Breast epithelium (tissue), 3 donors: ENCODE measurements at regions not wholly inside any gene's neighbourhood (a gene's known extent, or its start where the extent isn't known, plus 50 kb on each side); places are given as distances from the start of the nearest gene placed in this dataset.

Source experiments
- POLR2A ChIP-seq: fragments of 450-650 bp; IDR thresholded peaks from one replicate; pipeline ENCODE4 v1.6.1; 2016; ENCODE audit warnings: antibody characterized with exemption, mild to moderate bottlenecking, moderate library complexity
- POLR2AphosphoS5 ChIP-seq, 3 donors: sonication (generic); formaldehyde crosslinking; IDR thresholded peaks; one replicate each; pipeline ENCODE4 v1.6.1; 2017; ENCODE audit warnings: antibody characterized with exemption in 3 of 3
- TF ChIP-seq, protein P1 (sequence below), 3 donors: fragments of 450-650 bp; IDR thresholded peaks; one replicate each; pipeline ENCODE4 v1.5.1; 2016 to 2017; ENCODE audit warnings: antibody characterized with exemption in 3 of 3, mild to moderate bottlenecking in 3 of 3, moderate library complexity in 3 of 3

DNA sequence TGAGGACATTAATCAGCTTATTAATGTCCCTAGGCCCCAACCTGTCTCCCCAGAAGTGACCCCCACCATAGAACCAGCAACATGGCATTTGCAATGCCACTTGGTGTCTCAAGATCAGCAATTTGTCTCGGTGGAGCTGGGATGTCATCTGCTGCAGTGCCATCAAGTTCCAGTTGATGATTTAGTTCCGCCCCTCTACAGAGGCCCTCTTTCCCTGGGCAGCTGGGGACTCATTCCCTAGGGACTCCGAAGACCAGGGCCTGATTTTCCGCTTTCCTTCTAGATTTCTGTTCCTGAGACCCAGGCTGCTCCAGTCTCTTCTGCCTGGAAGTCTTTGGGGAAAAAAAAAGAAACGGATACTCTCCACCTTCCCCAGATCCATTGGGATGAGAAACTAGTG is 122.5 kb upstream of the NANOS1 start:
- no peak for TF ChIP-seq POLR2A
- TF ChIP-seq, protein P1, sequence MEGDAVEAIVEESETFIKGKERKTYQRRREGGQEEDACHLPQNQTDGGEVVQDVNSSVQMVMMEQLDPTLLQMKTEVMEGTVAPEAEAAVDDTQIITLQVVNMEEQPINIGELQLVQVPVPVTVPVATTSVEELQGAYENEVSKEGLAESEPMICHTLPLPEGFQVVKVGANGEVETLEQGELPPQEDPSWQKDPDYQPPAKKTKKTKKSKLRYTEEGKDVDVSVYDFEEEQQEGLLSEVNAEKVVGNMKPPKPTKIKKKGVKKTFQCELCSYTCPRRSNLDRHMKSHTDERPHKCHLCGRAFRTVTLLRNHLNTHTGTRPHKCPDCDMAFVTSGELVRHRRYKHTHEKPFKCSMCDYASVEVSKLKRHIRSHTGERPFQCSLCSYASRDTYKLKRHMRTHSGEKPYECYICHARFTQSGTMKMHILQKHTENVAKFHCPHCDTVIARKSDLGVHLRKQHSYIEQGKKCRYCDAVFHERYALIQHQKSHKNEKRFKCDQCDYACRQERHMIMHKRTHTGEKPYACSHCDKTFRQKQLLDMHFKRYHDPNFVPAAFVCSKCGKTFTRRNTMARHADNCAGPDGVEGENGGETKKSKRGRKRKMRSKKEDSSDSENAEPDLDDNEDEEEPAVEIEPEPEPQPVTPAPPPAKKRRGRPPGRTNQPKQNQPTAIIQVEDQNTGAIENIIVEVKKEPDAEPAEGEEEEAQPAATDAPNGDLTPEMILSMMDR (IDR thresholded peaks at IDR 0.05), result no peak
- TF ChIP-seq POLR2AphosphoS5 (IDR thresholded peaks at IDR 0.05), result no peak
